GM23338 (cell line): ENCODE measurements at regions not wholly inside any gene's neighbourhood (a gene's known extent, or its start where the extent isn't known, plus 50 kb on each side); places are given as distances from the start of the nearest gene placed in this dataset.

Experiments
- ATAC-seq: fragments of 200-7000 bp; cut with Tn5 transposase; 3 replicates; pipeline ENCODE4 v1.9.1; 2020
- DNase-seq: peaks from one replicate; pipeline ENCODE4 v3.0.0-alpha.2; 2015; ENCODE audit warnings: low spot score
- H2AFZ ChIP-seq: fragments of 200-600 bp; sonication (generic); 2 replicates; pipeline ENCODE4 v1.8.0; 2016; ENCODE audit warnings: antibody characterized with exemption, mild to moderate bottlenecking, moderate library complexity
- H3F3A ChIP-seq: fragments of 200-600 bp; sonication (generic); replicated peaks from 2 replicates; pipeline ENCODE4 v1.8.0; 2017; ENCODE audit warnings: antibody characterized with exemption, mixed run types, low read depth
- H3K27ac ChIP-seq: fragments of 200-600 bp; sonication (generic); 2 replicates; pipeline ENCODE4 v1.6.1; 2016; ENCODE audit warnings: low read depth
- H3K27me3 ChIP-seq: fragments of 200-600 bp; sonication (generic); 2 replicates; pipeline ENCODE4 v1.8.0; 2016; ENCODE audit warnings: mild to moderate bottlenecking, mixed run types, moderate library complexity; ENCODE audit not compliant: insufficient read depth
- H3K36me3 ChIP-seq: fragments of 200-600 bp; sonication (generic); 2 replicates; pipeline ENCODE4 v1.8.0; 2016; ENCODE audit warnings: mild to moderate bottlenecking; ENCODE audit not compliant: insufficient read depth
- H3K4me1 ChIP-seq: fragments of 200-600 bp; sonication (generic); 2 replicates; pipeline ENCODE4 v1.8.0; 2016; ENCODE audit warnings: mild to moderate bottlenecking, moderate library complexity; ENCODE audit not compliant: insufficient read depth
- H3K4me2 ChIP-seq: fragments of 200-600 bp; sonication (generic); 2 replicates; pipeline ENCODE4 v1.7.1; 2017; ENCODE audit warnings: mixed run types
- H3K4me3 ChIP-seq: fragments of 200-600 bp; sonication (generic); 2 replicates; pipeline ENCODE4 v1.6.1; 2016; ENCODE audit warnings: mixed run types
- H3K79me2 ChIP-seq: fragments of 200-600 bp; sonication (generic); replicated peaks from 2 replicates; pipeline ENCODE4 v1.8.0; 2017; ENCODE audit warnings: mild to moderate bottlenecking; ENCODE audit not compliant: insufficient read depth
- H3K9me2 ChIP-seq: fragments of 200-600 bp; sonication (generic); 2 replicates; pipeline ENCODE4 v1.8.0; 2017; ENCODE audit not compliant: insufficient read depth
- H4K20me1 ChIP-seq: fragments of 200-600 bp; sonication (generic); replicated peaks from 2 replicates; pipeline ENCODE4 v1.8.0; 2017; ENCODE audit warnings: mild to moderate bottlenecking; ENCODE audit not compliant: insufficient read depth
- H3K27ac Mint-ChIP-seq: 2 replicates; pipeline ENCODE4 v1.8.0; 2020; ENCODE audit warnings: inconsistent platforms, mild to moderate bottlenecking, moderate library complexity, mixed read lengths
- H3K27me3 Mint-ChIP-seq: 3 replicates; pipeline ENCODE4 v1.8.0; 2022; ENCODE audit warnings: low read depth, mild to moderate bottlenecking, moderate library complexity, mixed read lengths, inconsistent platforms; ENCODE audit not compliant: insufficient read depth, poor library complexity
- H3K36me3 Mint-ChIP-seq: 3 replicates; pipeline ENCODE4 v1.8.0; 2021; ENCODE audit warnings: low read depth, mild to moderate bottlenecking, inconsistent platforms, moderate library complexity, mixed read lengths
- H3K4me1 Mint-ChIP-seq: 3 replicates; pipeline ENCODE4 v1.8.0; 2020; ENCODE audit warnings: mild to moderate bottlenecking, inconsistent platforms, mixed read lengths
- H3K4me3 Mint-ChIP-seq: 3 replicates; pipeline ENCODE4 v1.8.0; 2021; ENCODE audit warnings: moderate library complexity, mild to moderate bottlenecking, inconsistent platforms, mixed read lengths
- H3K9me3 Mint-ChIP-seq: 3 replicates; pipeline ENCODE4 v1.8.0; 2020; ENCODE audit warnings: moderate library complexity, mild to moderate bottlenecking, inconsistent platforms, mixed read lengths
- CREB1 ChIP-seq: fragments of 250-450 bp; sonication (Bioruptor Pico); IDR thresholded peaks from 2 replicates; pipeline ENCODE4 v1.5.0; 2020; ENCODE audit warnings: low read depth, mild to moderate bottlenecking, moderate library complexity
- CTCF ChIP-seq, 2 experiments: fragments of 200-600 bp in 1 of 2; sonication (generic) in 1 of 2; conservative IDR thresholded peaks; 2 replicates each; pipeline versions ENCODE4 v1.5.1 to v1.6.1; 2016 to 2017; ENCODE audit warnings: antibody characterized with exemption in 2 of 2, low read depth in 2 of 2, mild to moderate bottlenecking in 2 of 2, moderate library complexity in 1 of 2
- EZH2 ChIP-seq: fragments of 200-600 bp; sonication (generic); IDR thresholded peaks from one replicate; pipeline ENCODE4 v1.8.0; 2017; ENCODE audit warnings: antibody characterized with exemption, mild to moderate bottlenecking, low read depth; ENCODE audit not compliant: unreplicated experiment
- JUNB ChIP-seq: IDR thresholded peaks from one replicate; pipeline ENCODE4 v1.6.1; 2016; ENCODE audit warnings: antibody characterized with exemption; ENCODE audit not compliant: unreplicated experiment
- NANOG ChIP-seq: IDR thresholded peaks from 2 replicates; pipeline ENCODE4 v1.6.1; 2016; ENCODE audit warnings: antibody characterized with exemption, borderline replicate concordance
- REST ChIP-seq: IDR thresholded peaks from one replicate; pipeline ENCODE4 v1.6.1; 2018; ENCODE audit warnings: antibody characterized with exemption; ENCODE audit not compliant: unreplicated experiment
- STAT1 ChIP-seq: IDR thresholded peaks from one replicate; pipeline ENCODE4 v1.6.1; 2016; ENCODE audit warnings: antibody characterized with exemption; ENCODE audit not compliant: unreplicated experiment
- ZNF114 ChIP-seq: fragments of 250-450 bp; sonication (Bioruptor Pico); IDR thresholded peaks from 2 replicates; pipeline ENCODE4 v1.5.0; 2020; ENCODE audit warnings: mild to moderate bottlenecking, moderate library complexity
- ZNF331 ChIP-seq: fragments of 250-450 bp; sonication (Bioruptor Pico); IDR thresholded peaks from 2 replicates; pipeline ENCODE4 v1.5.0; 2020; ENCODE audit warnings: low read depth, mild to moderate bottlenecking, moderate library complexity
- ZNF462 ChIP-seq: fragments of 250-450 bp; sonication (Bioruptor Pico); IDR thresholded peaks from 2 replicates; pipeline ENCODE4 v1.5.0; 2020; ENCODE audit warnings: mild to moderate bottlenecking, moderate library complexity

DNA sequence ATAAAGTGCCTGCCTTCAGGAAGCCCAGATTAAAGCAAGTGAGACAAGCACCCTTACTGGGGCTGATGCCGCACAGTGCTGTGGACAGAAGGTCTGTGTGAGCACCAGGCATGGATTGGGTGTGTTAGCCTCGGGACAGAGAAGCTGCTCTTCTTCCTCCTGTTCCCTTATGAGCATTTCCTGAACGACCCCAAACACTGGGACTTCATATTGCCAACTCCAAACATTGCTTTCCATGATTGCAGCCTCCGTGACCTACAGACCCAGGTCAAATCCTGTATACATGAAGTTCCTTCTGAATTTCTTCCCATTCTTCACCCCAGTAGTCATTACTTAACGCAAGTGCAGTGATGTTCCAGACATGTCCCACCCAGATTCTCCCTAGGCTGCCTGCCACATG, 129.8 kb upstream of the ALKAL2 start (continued):
- TF ChIP-seq ZNF114 (CRISPR knock-in tag) (no peak), NANOG (no peak), ZNF331 (CRISPR knock-in tag) (no peak), JUNB (no peak), CREB1 (CRISPR knock-in tag) (no peak), CTCF (conservative IDR thresholded peaks at IDR 0.05; ENCODE audit: low read depth in 2 of 2) (no peak), REST (no peak), STAT1 (no peak), EZH2 (no peak)

- H3K9me2 ChIP-seq, result 0 out of 2 replicates have a peak, but pooled peaks cover 3% of the 10 kb centered on the region
- H3K27me3 ChIP-seq, result no peaks in the 10 kb centered on the region
- H3K4me1 Mint-ChIP-seq, result no peaks in the 10 kb centered on the region
- no peaks in the 10 kb centered on the region for H3F3A ChIP-seq
- H3K36me3 Mint-ChIP-seq, result no peaks in the 10 kb centered on the region
- H3K27me3 Mint-ChIP-seq, result peaks cover 3% of the 10 kb centered on the region
- no peak overlapping the region for H3K4me3 Mint-ChIP-seq
- no peaks in the 10 kb centered on the region for H4K20me1 ChIP-seq
- H3K27ac ChIP-seq, result no peak overlapping the region
- H2AFZ ChIP-seq, result no peak overlapping the region
- H3K4me3 ChIP-seq, result no peak overlapping the region
- no peaks in the 10 kb centered on the region for H3K79me2 ChIP-seq
- H3K36me3 ChIP-seq, result no peaks in the 10 kb centered on the region
- no peak overlapping the region for H3K27ac Mint-ChIP-seq
- ATAC-seq (no peak), DNase-seq (no peak)
- no peaks in the 10 kb centered on the region for H3K9me3 Mint-ChIP-seq
- no peak for TF ChIP-seq JUNB
- TF ChIP-seq EZH2, result no peak
- no peak for TF ChIP-seq ZNF462 (CRISPR knock-in tag)
- no peaks in the 10 kb centered on the region for H3K4me1 ChIP-seq
- no peak overlapping the region for H3K4me2 ChIP-seq
Measured at GRCh38 chr2:417006-417405, 129.1 kb upstream of the ALKAL2 start.
